Type B pancreatic cell (in vitro differentiated cells): ENCODE measurements at regions not wholly inside any gene's neighbourhood (a gene's known extent, or its start where the extent isn't known, plus 50 kb on each side); places are given as distances from the start of the nearest gene placed in this dataset.
"Not testable (repeated sequence)": the region's sequence is repeated elsewhere in the genome, so short reads cannot be mapped to it uniquely, and the experiment has no call there.

Experiments used
- DNase-seq: peaks from one replicate; pipeline ENCODE4 v3.0.0; 2021; ENCODE audit warnings: mixed read lengths; ENCODE audit not compliant: unreplicated experiment; ENCODE audit errors: extremely low spot score
- H3K27ac Mint-ChIP-seq: 2 replicates; pipeline ENCODE4 v1.8.0; 2021; ENCODE audit warnings: mild to moderate bottlenecking, mixed read lengths
- H3K27me3 Mint-ChIP-seq: 2 replicates; pipeline ENCODE4 v1.8.0; 2021; ENCODE audit warnings: mixed read lengths
- H3K36me3 Mint-ChIP-seq: 2 replicates; pipeline ENCODE4 v1.8.0; 2021; ENCODE audit warnings: mixed read lengths
- H3K4me1 Mint-ChIP-seq: one replicate; pipeline ENCODE4 v1.8.0; 2021; ENCODE audit warnings: mixed read lengths; ENCODE audit not compliant: unreplicated experiment
- H3K4me3 Mint-ChIP-seq: 2 replicates; pipeline ENCODE4 v1.8.0; 2021; ENCODE audit warnings: mild to moderate bottlenecking, mixed read lengths
- H3K9me3 Mint-ChIP-seq: 2 replicates; pipeline ENCODE4 v1.8.0; 2021; ENCODE audit warnings: mixed read lengths
- CTCF ChIP-seq: fragments of 200-600 bp; sonication (generic); conservative IDR thresholded peaks from 2 replicates; pipeline ENCODE4 v1.5.0; 2021; ENCODE audit warnings: antibody characterized with exemption, mild to moderate bottlenecking

GRCh38 chr16:9661336-9662017 is 520.8 kb downstream of the GRIN2A start:
- Mint-ChIP-seq H3K36me3 (no peaks in the 10 kb centered on the region), H3K4me1 (peaks cover 19% of the 10 kb centered on the region), H3K27me3 (peaks cover 42% of the 10 kb centered on the region), H3K4me3 (no peak overlapping the region), H3K9me3 (peaks cover 4% of the 10 kb centered on the region), H3K27ac (no peak overlapping the region)
- DNase-seq = no peak
- TF ChIP-seq CTCF = no peak

- Mint-ChIP-seq H3K27me3 (peaks cover 37% of the 10 kb centered on the region), H3K4me1 (peaks cover 14% of the 10 kb centered on the region), H3K9me3 (no peaks in the 10 kb centered on the region), H3K4me3 (no peak overlapping the region), H3K36me3 (no peaks in the 10 kb centered on the region), H3K27ac (no peak overlapping the region)
- TF ChIP-seq CTCF = no peak
- no peak for DNase-seq
Observed at GRCh38 chr16:9663588-9663987, 518.6 kb downstream of the GRIN2A start.

- Mint-ChIP-seq H3K27ac (no peak overlapping the region), H3K4me1 (peaks cover 13% of the 10 kb centered on the region), H3K36me3 (no peaks in the 10 kb centered on the region), H3K9me3 (no peaks in the 10 kb centered on the region), H3K4me3 (no peak overlapping the region), H3K27me3 (peaks cover 33% of the 10 kb centered on the region)
- no peak for TF ChIP-seq CTCF
- no peak for DNase-seq
Observed at GRCh38 chr16:9665851-9666271, 516.4 kb downstream of the GRIN2A start.

GRCh38 chr16:9666834-9667480 is 515.3 kb downstream of the GRIN2A start:
- Mint-ChIP-seq H3K27ac (no peak overlapping the region), H3K4me1 (peaks cover 2% of the 10 kb centered on the region), H3K4me3 (no peak overlapping the region), H3K27me3 (peaks cover 22% of the 10 kb centered on the region), H3K36me3 (no peaks in the 10 kb centered on the region), H3K9me3 (no peaks in the 10 kb centered on the region)
- no peak for DNase-seq
- no peak for TF ChIP-seq CTCF

GRCh38 chr16:9670033-9670432 is 512.2 kb downstream of the GRIN2A start:
- Mint-ChIP-seq H3K27ac (no peak overlapping the region), H3K27me3 (peaks cover 19% of the 10 kb centered on the region), H3K4me3 (no peak overlapping the region), H3K36me3 (no peaks in the 10 kb centered on the region), H3K4me1 (no peaks in the 10 kb centered on the region), H3K9me3 (no peaks in the 10 kb centered on the region)
- no peak for DNase-seq
- no peak for TF ChIP-seq CTCF

GRCh38 chr16:9670616-9671015 is 511.6 kb downstream of the GRIN2A start:
- H3K4me3 Mint-ChIP-seq, H3K27ac Mint-ChIP-seq, H3K9me3 Mint-ChIP-seq, H3K4me1 Mint-ChIP-seq, DNase-seq, H3K36me3 Mint-ChIP-seq: not testable (repeated sequence)
- peaks cover 25% of the 10 kb centered on the region for H3K27me3 Mint-ChIP-seq

GRCh38 chr16:9676560-9677300 is 505.5 kb downstream of the GRIN2A start:
- DNase-seq, H3K36me3 Mint-ChIP-seq, H3K27ac Mint-ChIP-seq, H3K4me3 Mint-ChIP-seq, H3K9me3 Mint-ChIP-seq, H3K4me1 Mint-ChIP-seq: not testable (repeated sequence)
- H3K27me3 Mint-ChIP-seq = peaks cover 55% of the 10 kb centered on the region
